HepG2 (cell line): ENCODE measurements at regions not wholly inside any gene's neighbourhood (a gene's known extent, or its start where the extent isn't known, plus 50 kb on each side); places are given as distances from the start of the nearest gene placed in this dataset.

Experiments
- ATAC-seq: fragments of 200-7000 bp; cut with Tn5 transposase; 3 replicates; pipeline ENCODE4 v1.9.1; 2020; ENCODE audit warnings: mild to moderate bottlenecking, moderate library complexity
- BruUV-seq: library from RNA; stranded (reverse); fragments of 400-500 nt; replicated peaks from 2 replicates; lab custom pipeline; 2021; lab: Mats Ljungman, UMichigan
- CTCF ChIA-PET: fragments of 300-600 bp; formaldehyde crosslinking; extraction: SDS; loops from one replicate; lab custom pipeline; 2021; ENCODE audit warnings: low total read pairs, inconsistent platforms, low intra/inter-chr PET ratio; lab: Yijun Ruan, JAX
- POLR2A ChIA-PET: fragments of 350-600 bp; sonication (Branson Sonifier 250); formaldehyde crosslinking; loops from one replicate; lab custom pipeline; 2020; ENCODE audit warnings: antibody characterized with exemption, inconsistent platforms; lab: Yijun Ruan, JAX
- DNase-seq: peaks from one replicate; pipeline ENCODE4 v3.0.0-alpha.2; 2015; ENCODE audit warnings: low spot score
- FAIRE-seq: peaks from 3 replicates; lab custom pipeline; 2011; peaks lifted over from hg19 to GRCh38; lab: Jason Lieb, UNC
- H2AFZ ChIP-seq: one replicate; pipeline ENCODE4 v1.6.1; 2011; ENCODE audit warnings: low read length, inconsistent platforms
- H3K27ac ChIP-seq: fragments of 300-600 bp; 3 replicates; pipeline ENCODE4 v1.8.0; 2011; ENCODE audit warnings: mixed run types, mild to moderate bottlenecking, mixed read lengths, low read length, inconsistent platforms; ENCODE audit not compliant: insufficient read depth; ENCODE audit errors: extremely low read length
- H3K27me3 ChIP-seq, 2 experiments: fragments of 200-600 bp in 1 of 2; 2 replicates in 1 of 2; 3 replicates in 1 of 2; pipeline versions ENCODE4 v1.6.0 to v1.8.0; 2011; ENCODE audit warnings: low read length in 2 of 2, mild to moderate bottlenecking in 2 of 2, moderate library complexity in 2 of 2, inconsistent platforms in 1 of 2; ENCODE audit not compliant: insufficient read depth in 2 of 2, control insufficient read depth in 1 of 2
- H3K36me3 ChIP-seq, 2 experiments: fragments of 200-600 bp in 1 of 2; replicated peaks in 1 of 2; 2 replicates in 1 of 2; 3 replicates in 1 of 2; pipeline versions ENCODE4 v1.5.1 to v1.8.0; 2011; ENCODE audit warnings: low read length in 2 of 2, inconsistent platforms in 1 of 2; ENCODE audit not compliant: insufficient read depth in 2 of 2, control insufficient read depth in 1 of 2
- H3K4me1 ChIP-seq: 2 replicates; pipeline ENCODE4 v1.5.1; 2012; ENCODE audit warnings: low read length, inconsistent platforms; ENCODE audit not compliant: insufficient read depth
- H3K4me2 ChIP-seq: 2 replicates; pipeline ENCODE4 v1.6.0; 2011; ENCODE audit warnings: low read depth, low read length, inconsistent platforms
- H3K4me3 ChIP-seq, 3 experiments: fragments of 200-600 bp in 1 of 3; sonication (generic), shearing (Covaris generic) in 1 of 3; replicated peaks in 1 of 3; 2 replicates each; pipeline ENCODE4 v1.5.1; 2011 to 2016; ENCODE audit warnings: low read length in 3 of 3, inconsistent platforms in 2 of 3, low read depth in 2 of 3, mild to moderate bottlenecking in 2 of 3, control low read depth in 1 of 3, mixed read lengths in 1 of 3; ENCODE audit not compliant: insufficient read depth in 1 of 3
- H3K79me2 ChIP-seq: one replicate; pipeline ENCODE4 v1.6.1; 2011; ENCODE audit warnings: low read length, inconsistent platforms; ENCODE audit not compliant: insufficient read depth
- H3K9ac ChIP-seq: 2 replicates; pipeline ENCODE4 v1.6.0; 2011; ENCODE audit warnings: mild to moderate bottlenecking, low read depth, low read length, inconsistent platforms; ENCODE audit not compliant: insufficient read depth
- H3K9me3 ChIP-seq: 2 replicates; pipeline ENCODE4 v1.5.1; 2012; ENCODE audit warnings: mild to moderate bottlenecking, low read length
- H4K20me1 ChIP-seq: 2 replicates; pipeline ENCODE4 v1.6.0; 2011; ENCODE audit warnings: inconsistent platforms, mild to moderate bottlenecking, low read length, moderate library complexity; ENCODE audit not compliant: insufficient read depth
- EED ChIP-seq: sonication (generic); formaldehyde crosslinking; IDR thresholded peaks from 2 replicates; pipeline ENCODE4 v1.5.0; 2020; ENCODE audit warnings: mild to moderate bottlenecking, missing genetic modification reagents
- GABPB1 ChIP-seq: IDR thresholded peaks from 2 replicates; pipeline ENCODE4 v1.6.1; 2016; ENCODE audit warnings: mild to moderate bottlenecking, missing genetic modification reagents, moderate library complexity, missing compliant biosample characterization
- GLMP ChIP-seq: sonication (generic); formaldehyde crosslinking; IDR thresholded peaks from 2 replicates; pipeline ENCODE4 v1.9.0; 2021; ENCODE audit warnings: missing genetic modification reagents, mild to moderate bottlenecking, borderline replicate concordance
- NCOA5 ChIP-seq: sonication (generic); formaldehyde crosslinking; IDR thresholded peaks from 2 replicates; pipeline ENCODE4 v1.4.0; 2020; ENCODE audit warnings: missing genetic modification reagents
- RARA ChIP-seq: IDR thresholded peaks from 2 replicates; pipeline ENCODE4 v1.6.1; 2016; ENCODE audit warnings: missing genetic modification reagents, missing compliant biosample characterization
- RFXANK ChIP-seq: IDR thresholded peaks from 2 replicates; pipeline ENCODE4 v1.6.1; 2016
- WIZ ChIP-seq: sonication (generic); formaldehyde crosslinking; IDR thresholded peaks from 2 replicates; pipeline ENCODE4 v1.5.1; 2020; ENCODE audit warnings: mild to moderate bottlenecking, missing genetic modification reagents
- ZNF543 ChIP-seq: sonication (generic); formaldehyde crosslinking; IDR thresholded peaks from 2 replicates; pipeline ENCODE4 v1.4.0; 2020; ENCODE audit warnings: mild to moderate bottlenecking, missing genetic modification reagents
- ZNF576 ChIP-seq: sonication (generic); formaldehyde crosslinking; IDR thresholded peaks from 2 replicates; pipeline ENCODE4 v1.4.0; 2020; ENCODE audit warnings: mild to moderate bottlenecking, missing genetic modification reagents
- ZNF7 ChIP-seq: IDR thresholded peaks from 2 replicates; pipeline ENCODE4 v1.6.1; 2016; ENCODE audit warnings: missing biosample characterization, missing genetic modification reagents
- WGBS: methylation state at CpG from one replicate; pipeline ENCODE4 v1.1.6; 2017; ENCODE audit warnings: low lambda C conversion rate; 5-methylcytosine and 5-hydroxymethylcytosine counted together
- in situ Hi-C: cut with HindIII; loops from 2 replicates; pipeline ENCODE4 v1.10.0; 2017; ENCODE audit warnings: low pct_unique_long_range_greater_than_20kb; ENCODE audit not compliant: extremely low pct_ligation_motif_present
- intact Hi-C: fragments of 100-400 bp; cut with micrococcal nuclease; formaldehyde crosslinking; loops from one replicate; pipeline ENCODE4 v1.10.0; 2022; ENCODE audit not compliant: unreplicated experiment
- TF ChIP-seq, protein P1 (sequence below): sonication (generic); formaldehyde crosslinking; IDR thresholded peaks from 2 replicates; pipeline ENCODE4 v1.4.0; 2020; ENCODE audit warnings: missing genetic modification reagents, borderline replicate concordance

DNA sequence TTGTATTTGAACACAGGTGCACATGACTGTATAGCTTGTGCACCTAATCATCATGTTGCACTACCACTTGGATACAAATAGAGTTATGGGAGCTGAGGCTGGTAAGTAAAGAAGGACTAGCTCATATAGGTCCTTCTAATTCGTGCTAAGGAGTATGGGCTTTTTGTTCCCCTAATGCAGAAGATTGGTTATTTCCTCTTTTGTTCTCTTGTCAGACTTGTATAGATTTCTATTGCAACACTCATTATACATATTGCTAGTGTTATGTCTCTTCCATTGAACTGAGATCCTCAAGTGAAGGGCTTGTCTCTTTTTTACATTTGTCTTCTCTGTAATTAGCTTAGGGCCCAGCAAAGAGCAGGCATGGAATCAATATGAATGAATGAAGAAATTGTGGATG lies 54.1 kb upstream of the ARHGAP20 start:
- Histone ChIP-seq H3K4me3 (no peak overlapping the region), H2AFZ (no peak overlapping the region), H4K20me1 (no peaks in the 10 kb centered on the region), H3K27ac (no peak overlapping the region), H3K4me2 (no peak overlapping the region)
- 0% methylated on average over 1 of the region's 1 CpG for WGBS
- in situ Hi-C loops = no loop called here
- BruUV-seq = no TSS peak
- ChIA-PET CTCF (no interaction called here), POLR2A (no interaction called here)
- intact Hi-C loops = no loop called here
- TF ChIP-seq GABPB1 (CRISPR knock-in tag) (no peak), ZNF7 (CRISPR knock-in tag) (no peak), EED (CRISPR knock-in tag) (no peak), RFXANK (CRISPR knock-in tag) (no peak), WIZ (CRISPR knock-in tag) (no peak), RARA (no peak), GLMP (CRISPR knock-in tag) (no peak), ZNF543 (CRISPR knock-in tag) (no peak), ZNF576 (no peak), NCOA5 (CRISPR knock-in tag) (no peak)
- TF ChIP-seq, protein P1, sequence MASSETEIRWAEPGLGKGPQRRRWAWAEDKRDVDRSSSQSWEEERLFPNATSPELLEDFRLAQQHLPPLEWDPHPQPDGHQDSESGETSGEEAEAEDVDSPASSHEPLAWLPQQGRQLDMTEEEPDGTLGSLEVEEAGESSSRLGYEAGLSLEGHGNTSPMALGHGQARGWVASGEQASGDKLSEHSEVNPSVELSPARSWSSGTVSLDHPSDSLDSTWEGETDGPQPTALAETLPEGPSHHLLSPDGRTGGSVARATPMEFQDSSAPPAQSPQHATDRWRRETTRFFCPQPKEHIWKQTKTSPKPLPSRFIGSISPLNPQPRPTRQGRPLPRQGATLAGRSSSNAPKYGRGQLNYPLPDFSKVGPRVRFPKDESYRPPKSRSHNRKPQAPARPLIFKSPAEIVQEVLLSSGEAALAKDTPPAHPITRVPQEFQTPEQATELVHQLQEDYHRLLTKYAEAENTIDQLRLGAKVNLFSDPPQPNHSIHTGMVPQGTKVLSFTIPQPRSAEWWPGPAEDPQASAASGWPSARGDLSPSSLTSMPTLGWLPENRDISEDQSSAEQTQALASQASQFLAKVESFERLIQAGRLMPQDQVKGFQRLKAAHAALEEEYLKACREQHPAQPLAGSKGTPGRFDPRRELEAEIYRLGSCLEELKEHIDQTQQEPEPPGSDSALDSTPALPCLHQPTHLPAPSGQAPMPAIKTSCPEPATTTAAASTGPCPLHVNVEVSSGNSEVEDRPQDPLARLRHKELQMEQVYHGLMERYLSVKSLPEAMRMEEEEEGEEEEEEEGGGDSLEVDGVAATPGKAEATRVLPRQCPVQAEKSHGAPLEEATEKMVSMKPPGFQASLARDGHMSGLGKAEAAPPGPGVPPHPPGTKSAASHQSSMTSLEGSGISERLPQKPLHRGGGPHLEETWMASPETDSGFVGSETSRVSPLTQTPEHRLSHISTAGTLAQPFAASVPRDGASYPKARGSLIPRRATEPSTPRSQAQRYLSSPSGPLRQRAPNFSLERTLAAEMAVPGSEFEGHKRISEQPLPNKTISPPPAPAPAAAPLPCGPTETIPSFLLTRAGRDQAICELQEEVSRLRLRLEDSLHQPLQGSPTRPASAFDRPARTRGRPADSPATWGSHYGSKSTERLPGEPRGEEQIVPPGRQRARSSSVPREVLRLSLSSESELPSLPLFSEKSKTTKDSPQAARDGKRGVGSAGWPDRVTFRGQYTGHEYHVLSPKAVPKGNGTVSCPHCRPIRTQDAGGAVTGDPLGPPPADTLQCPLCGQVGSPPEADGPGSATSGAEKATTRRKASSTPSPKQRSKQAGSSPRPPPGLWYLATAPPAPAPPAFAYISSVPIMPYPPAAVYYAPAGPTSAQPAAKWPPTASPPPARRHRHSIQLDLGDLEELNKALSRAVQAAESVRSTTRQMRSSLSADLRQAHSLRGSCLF (CRISPR knock-in tag) = no peak
- TF ChIP-seq, all 625 proteins: peak for 0
- ATAC-seq = no peak
- H3K9me3 ChIP-seq = no peaks in the 10 kb centered on the region
- H3K79me2 ChIP-seq = no peaks in the 10 kb centered on the region
- DNase-seq = no peak
- H3K27me3 ChIP-seq = no peaks in the 10 kb centered on the region
- FAIRE-seq = no peak
- H3K4me1 ChIP-seq = peaks cover 6% of the 10 kb centered on the region
- H3K36me3 ChIP-seq = no peaks in the 10 kb centered on the region
- H3K9ac ChIP-seq = no peak overlapping the region
